ENCODE measurements at regions not wholly inside any gene's neighbourhood (a gene's known extent, or its start where the extent isn't known, plus 50 kb on each side); places are given as distances from the start of the nearest gene placed in this dataset.

- no peaks in the 10 kb centered on the region for H3K4me1 ChIP-seq (ENCODE audit: control insufficient read depth in 5 of 5, insufficient read depth in 5 of 5, low read length in 5 of 5)
- no peak overlapping the region for H3K4me3 ChIP-seq (ENCODE audit: low read depth in 1 of 5, low read length in 5 of 5)
- no peak overlapping the region for H3K27ac ChIP-seq (ENCODE audit: low read depth, low read length)
- no peak overlapping the region for H3K9ac ChIP-seq (ENCODE audit: low read length in 5 of 5)
- no peaks in the 10 kb centered on the region for H3K36me3 ChIP-seq (ENCODE audit: control insufficient read depth in 5 of 5, insufficient read depth in 5 of 5, low read length in 5 of 5)
- H3K27me3 ChIP-seq (ENCODE audit: control insufficient read depth in 5 of 5, insufficient read depth in 4 of 5, low read length in 5 of 5) = no peaks in the 10 kb centered on the region
- peaks cover 0 to 3% (median 0%) of the 10 kb centered on the region in 5 donors for H3K9me3 ChIP-seq (ENCODE audit: control insufficient read depth in 5 of 5, low read length in 5 of 5)
These were observed 60.1 kb upstream of the GTSF1L start for GRCh38 chr20:43786885-43787284.

- H3K36me3 ChIP-seq (ENCODE audit: control insufficient read depth in 5 of 5, insufficient read depth in 5 of 5, low read length in 5 of 5) = no peaks in the 10 kb centered on the region
- H3K27ac ChIP-seq (ENCODE audit: low read depth, low read length) = no peak overlapping the region
- H3K4me3 ChIP-seq (ENCODE audit: low read depth in 1 of 5, low read length in 5 of 5) = no peak overlapping the region
- H3K27me3 ChIP-seq (ENCODE audit: control insufficient read depth in 5 of 5, insufficient read depth in 4 of 5, low read length in 5 of 5) = peaks cover 0 to 2% (median 0%) of the 10 kb centered on the region in 5 donors
- no peaks in the 10 kb centered on the region for H3K4me1 ChIP-seq (ENCODE audit: control insufficient read depth in 5 of 5, insufficient read depth in 5 of 5, low read length in 5 of 5)
- no peak overlapping the region for H3K9ac ChIP-seq (ENCODE audit: low read length in 5 of 5)
- peaks cover 15 to 36% (median 29%) of the 10 kb centered on the region in 5 donors for H3K9me3 ChIP-seq (ENCODE audit: control insufficient read depth in 5 of 5, low read length in 5 of 5)
These were observed 54.4 kb upstream of the GTSF1L start for GRCh38 chr20:43781215-43781614.

- peaks cover 15 to 39% (median 29%) of the 10 kb centered on the region in 5 donors for H3K9me3 ChIP-seq (ENCODE audit: control insufficient read depth in 5 of 5, low read length in 5 of 5)
- H3K4me1 ChIP-seq (ENCODE audit: control insufficient read depth in 5 of 5, insufficient read depth in 5 of 5, low read length in 5 of 5) = no peaks in the 10 kb centered on the region
- H3K4me3 ChIP-seq (ENCODE audit: low read depth in 1 of 5, low read length in 5 of 5) = no peak overlapping the region
- H3K27me3 ChIP-seq (ENCODE audit: control insufficient read depth in 5 of 5, insufficient read depth in 4 of 5, low read length in 5 of 5) = peaks cover 0 to 6% (median 0%) of the 10 kb centered on the region in 5 donors
- H3K9ac ChIP-seq (ENCODE audit: low read length in 5 of 5) = no peak overlapping the region
- H3K27ac ChIP-seq (ENCODE audit: low read depth, low read length) = no peak overlapping the region
- no peaks in the 10 kb centered on the region for H3K36me3 ChIP-seq (ENCODE audit: control insufficient read depth in 5 of 5, insufficient read depth in 5 of 5, low read length in 5 of 5)
These were observed 51.6 kb upstream of the GTSF1L start for GRCh38 chr20:43778375-43778774.

GRCh38 chr20:43776691-43777090, 49.9 kb upstream of the GTSF1L start:
- Histone ChIP-seq H3K4me1 (ENCODE audit: control insufficient read depth in 5 of 5, insufficient read depth in 5 of 5, low read length in 5 of 5) (no peaks in the 10 kb centered on the region), H3K36me3 (ENCODE audit: control insufficient read depth in 5 of 5, insufficient read depth in 5 of 5, low read length in 5 of 5) (no peaks in the 10 kb centered on the region), H3K27ac (ENCODE audit: low read depth, low read length) (no peak overlapping the region), H3K27me3 (ENCODE audit: control insufficient read depth in 5 of 5, insufficient read depth in 4 of 5, low read length in 5 of 5) (peaks cover under 1 to 9% (median 5%) of the 10 kb centered on the region in 5 donors), H3K9ac (ENCODE audit: low read length in 5 of 5) (no peak overlapping the region), H3K9me3 (ENCODE audit: control insufficient read depth in 5 of 5, low read length in 5 of 5) (peaks cover 15 to 39% (median 29%) of the 10 kb centered on the region in 5 donors), H3K4me3 (ENCODE audit: low read depth in 1 of 5, low read length in 5 of 5) (no peak overlapping the region)

Measured in subcutaneous abdominal adipose tissue (tissue), 5 donors.